Mesodermal cell (in vitro differentiated cells): ENCODE measurements at regions not wholly inside any gene's neighbourhood (a gene's known extent, or its start where the extent isn't known, plus 50 kb on each side); places are given as distances from the start of the nearest gene placed in this dataset.
"Not testable (repeated sequence)": the region's sequence is repeated elsewhere in the genome, so short reads cannot be mapped to it uniquely, and the experiment has no call there.

Experiments
- H3K27ac ChIP-seq: 2 replicates; pipeline ENCODE4 v1.7.0; 2013; ENCODE audit warnings: mild to moderate bottlenecking, low read depth, low read length, moderate library complexity; ENCODE audit not compliant: severe bottlenecking
- H3K36me3 ChIP-seq: 2 replicates; pipeline ENCODE4 v1.7.1; 2013; ENCODE audit warnings: mild to moderate bottlenecking, low read length, moderate library complexity; ENCODE audit not compliant: control insufficient read depth, insufficient read depth
- H3K4me1 ChIP-seq: one replicate; pipeline ENCODE4 v1.7.1; 2013; ENCODE audit warnings: mild to moderate bottlenecking, low read length; ENCODE audit not compliant: insufficient read depth, control insufficient read depth, poor library complexity, severe bottlenecking
- H3K4me3 ChIP-seq: 2 replicates; pipeline ENCODE4 v1.7.0; 2013; ENCODE audit warnings: low read length, control low read depth, mild to moderate bottlenecking; ENCODE audit not compliant: insufficient read depth, poor library complexity, severe bottlenecking; ENCODE audit errors: extremely low read depth
- H3K9me3 ChIP-seq: 2 replicates; pipeline ENCODE4 v1.7.1; 2013; ENCODE audit warnings: mild to moderate bottlenecking, low read length, moderate library complexity; ENCODE audit not compliant: control insufficient read depth
- WGBS, 2 experiments: methylation state at CpG; one replicate each; pipeline ENCODE4 v1.1.5; 2013; ENCODE audit warnings: missing lambda C conversion rate in 2 of 2; ENCODE audit not compliant: insufficient coverage in 2 of 2; 5-methylcytosine and 5-hydroxymethylcytosine counted together

GRCh38 chr12:23281295-23281694 is 656.3 kb downstream of the ETNK1 start:
- H3K4me3 ChIP-seq: no peak overlapping the region
- H3K36me3 ChIP-seq: no peaks in the 10 kb centered on the region
- WGBS, 2 experiments: no CpG with 5 or more reads among the region's 4 CpGs
- H3K9me3 ChIP-seq: no peaks in the 10 kb centered on the region
- H3K4me1 ChIP-seq: no peaks in the 10 kb centered on the region
- no peak overlapping the region for H3K27ac ChIP-seq

- Histone ChIP-seq H3K4me3 (no peak overlapping the region), H3K4me1 (no peaks in the 10 kb centered on the region), H3K36me3 (no peaks in the 10 kb centered on the region), H3K27ac (no peak overlapping the region), H3K9me3 (no peaks in the 10 kb centered on the region)
These were observed 657.7 kb downstream of the ETNK1 start for GRCh38 chr12:23282701-23283100.

- WGBS, 2 experiments: 92 to 98% methylated on average over 27 to 54 of the region's 57 CpGs
- H3K4me1 ChIP-seq: not testable (repeated sequence)
These were observed 661.0 kb downstream of the ETNK1 start for GRCh38 chr12:23285764-23286530.

GRCh38 chr12:23290627-23291330 is 658.7 kb downstream of the SOX5 start:
- no peaks in the 10 kb centered on the region for H3K36me3 ChIP-seq
- no peak overlapping the region for H3K4me3 ChIP-seq
- H3K27ac ChIP-seq: no peak overlapping the region
- WGBS, 2 experiments: 73 to 88% methylated on average over 1 of the region's 1 CpG
- no peaks in the 10 kb centered on the region for H3K9me3 ChIP-seq
- no peaks in the 10 kb centered on the region for H3K4me1 ChIP-seq

More at GRCh38 chr12:23285764-23286530, 661.0 kb downstream of the ETNK1 start:
- H3K9me3 ChIP-seq, H3K27ac ChIP-seq, H3K36me3 ChIP-seq, H3K4me3 ChIP-seq: not testable (repeated sequence)

GRCh38 chr12:23303220-23303619 is 646.2 kb downstream of the SOX5 start:
- H3K4me3 ChIP-seq: no peak overlapping the region
- no peaks in the 10 kb centered on the region for H3K36me3 ChIP-seq
- no peak overlapping the region for H3K27ac ChIP-seq
- WGBS, 2 experiments: 92 to 100% methylated on average over 1 to 2 of the region's 3 CpGs
- H3K4me1 ChIP-seq: no peaks in the 10 kb centered on the region
- H3K9me3 ChIP-seq: peaks cover 3% of the 10 kb centered on the region

- Histone ChIP-seq H3K4me1 (no peaks in the 10 kb centered on the region), H3K9me3 (peaks cover 3% of the 10 kb centered on the region), H3K36me3 (no peaks in the 10 kb centered on the region), H3K27ac (no peak overlapping the region), H3K4me3 (no peak overlapping the region)
- 60% methylated on average over 1 of the region's 1 CpG; no CpG with 5 or more reads in 1 of the 2 experiments for WGBS, 2 experiments
These were observed 645.6 kb downstream of the SOX5 start for GRCh38 chr12:23303821-23304220.

GRCh38 chr12:23333938-23334337 is 615.5 kb downstream of the SOX5 start:
- H3K4me3 ChIP-seq: no peak overlapping the region
- H3K36me3 ChIP-seq: no peaks in the 10 kb centered on the region
- no peaks in the 10 kb centered on the region for H3K9me3 ChIP-seq
- no CpG with 5 or more reads among the region's 2 CpGs for WGBS, 2 experiments
- no peaks in the 10 kb centered on the region for H3K4me1 ChIP-seq
- no peak overlapping the region for H3K27ac ChIP-seq

- 75 to 100% methylated on average over 2 of the region's 3 CpGs for WGBS, 2 experiments
- Histone ChIP-seq H3K4me1 (no peaks in the 10 kb centered on the region), H3K36me3 (no peaks in the 10 kb centered on the region), H3K4me3 (no peak overlapping the region), H3K9me3 (no peaks in the 10 kb centered on the region), H3K27ac (no peak overlapping the region)
These were observed 613.9 kb downstream of the SOX5 start for GRCh38 chr12:23335593-23335992.

- Histone ChIP-seq H3K4me3 (no peak overlapping the region), H3K9me3 (no peaks in the 10 kb centered on the region), H3K36me3 (no peaks in the 10 kb centered on the region), H3K27ac (no peak overlapping the region), H3K4me1 (no peaks in the 10 kb centered on the region)
- WGBS, 2 experiments: 86% methylated on average over 1 of the region's 3 CpGs; no CpG with 5 or more reads in 1 of the 2 experiments
These were observed 612.3 kb downstream of the SOX5 start for GRCh38 chr12:23337213-23337612.

GRCh38 chr12:23340351-23340750 is 609.1 kb downstream of the SOX5 start:
- no peak overlapping the region for H3K27ac ChIP-seq
- 64% methylated on average over 1 of the region's 1 CpG; no CpG with 5 or more reads in 1 of the 2 experiments for WGBS, 2 experiments
- H3K36me3 ChIP-seq: no peaks in the 10 kb centered on the region
- no peaks in the 10 kb centered on the region for H3K9me3 ChIP-seq
- no peak overlapping the region for H3K4me3 ChIP-seq
- H3K4me1 ChIP-seq: no peaks in the 10 kb centered on the region

- Histone ChIP-seq H3K9me3 (no peaks in the 10 kb centered on the region), H3K36me3 (no peaks in the 10 kb centered on the region), H3K4me1 (no peaks in the 10 kb centered on the region), H3K27ac (no peak overlapping the region), H3K4me3 (no peak overlapping the region)
- no CpG with 5 or more reads among the region's 1 CpG for WGBS, 2 experiments
These were observed 607.1 kb downstream of the SOX5 start for GRCh38 chr12:23342407-23342806.
